Astrocyte of the cerebellum (primary cell): ENCODE measurements at regions not wholly inside any gene's neighbourhood (a gene's known extent, or its start where the extent isn't known, plus 50 kb on each side); places are given as distances from the start of the nearest gene placed in this dataset.

ENCODE experiments used
- DNase-seq: peaks from one replicate; pipeline ENCODE4 v3.0.0-alpha.2; 2011; ENCODE audit warnings: low read depth
- H3K4me3 ChIP-seq: 2 replicates; pipeline ENCODE4 v1.5.1; 2011; ENCODE audit warnings: mild to moderate bottlenecking, low read depth, low read length, moderate library complexity
- CTCF ChIP-seq: IDR thresholded peaks from 2 replicates; pipeline ENCODE4 v1.5.1; 2012; ENCODE audit warnings: low read length, low read depth, moderate library complexity, mild to moderate bottlenecking; ENCODE audit errors: missing control alignments
- in situ Hi-C: cut with HindIII; loops from 2 replicates; pipeline ENCODE4 v1.10.0; 2017; ENCODE audit warnings: low sequenced_read_pairs

- TF ChIP-seq CTCF: no peak
- DNase-seq: no peak
- in situ Hi-C loops: no loop called here
- no peak overlapping the region for H3K4me3 ChIP-seq
These were observed 72.8 kb upstream of the CDH19 start for GRCh38 chr18:66676699-66677098.

- H3K4me3 ChIP-seq: no peak overlapping the region
- no peak for TF ChIP-seq CTCF
- no peak for DNase-seq
- in situ Hi-C loops: no loop called here
These were observed 70.4 kb upstream of the CDH19 start for GRCh38 chr18:66674286-66674685.

- no peak for DNase-seq
- TF ChIP-seq CTCF: no peak
- H3K4me3 ChIP-seq: no peak overlapping the region
- in situ Hi-C loops: no loop called here
These were observed 64.8 kb upstream of the CDH19 start for GRCh38 chr18:66668706-66669105.

- H3K4me3 ChIP-seq: no peak overlapping the region
- no peak for DNase-seq
- TF ChIP-seq CTCF: no peak
- in situ Hi-C loops: no loop called here
These were observed 58.7 kb upstream of the CDH19 start for GRCh38 chr18:66662632-66663031.

- H3K4me3 ChIP-seq: no peak overlapping the region
- no peak for TF ChIP-seq CTCF
- no peak for DNase-seq
- in situ Hi-C loops: no loop called here
These were observed 51.5 kb upstream of the CDH19 start for GRCh38 chr18:66655407-66655806.
